HEK293 (cell line): ENCODE measurements at regions not wholly inside any gene's neighbourhood (a gene's known extent, or its start where the extent isn't known, plus 50 kb on each side); places are given as distances from the start of the nearest gene placed in this dataset.

ENCODE experiments used
- CTCF ChIA-PET: fragments of 350-600 bp; formaldehyde crosslinking; extraction: SDS; loops from one replicate; lab custom pipeline; 2021; ENCODE audit warnings: antibody characterized with exemption; lab: Yijun Ruan, JAX
- POLR2A ChIA-PET: fragments of 300-600 bp; formaldehyde crosslinking; extraction: SDS; loops from one replicate; lab custom pipeline; 2020; ENCODE audit warnings: antibody characterized with exemption, inconsistent platforms; lab: Yijun Ruan, JAX
- H3K27ac ChIP-seq: fragments of 200-500 bp; sonication (Bioruptor generic); 2 replicates; pipeline ENCODE4 v1.5.1; 2014; ENCODE audit warnings: low read depth, low read length, control low read depth, inconsistent platforms; ENCODE audit errors: extremely low read depth
- H3K36me3 ChIP-seq, 2 experiments: fragments of 200-500 bp in 1 of 2; sonication (Bioruptor generic) in 1 of 2; 1 replicate in 1 of 2; 2 replicates in 1 of 2; pipeline ENCODE4 v1.5.1; 2014 to 2017; ENCODE audit warnings: inconsistent platforms in 2 of 2, low read length in 2 of 2; ENCODE audit not compliant: control insufficient read depth in 2 of 2, insufficient read depth in 1 of 2
- H3K4me1 ChIP-seq: fragments of 200-500 bp; sonication (Bioruptor generic); 2 replicates; pipeline ENCODE4 v1.5.1; 2014; ENCODE audit warnings: mild to moderate bottlenecking, low read length, inconsistent platforms; ENCODE audit not compliant: control insufficient read depth, insufficient read depth
- H3K4me3 ChIP-seq: 2 replicates; pipeline ENCODE4 v1.5.1; 2011; ENCODE audit warnings: low read depth, mild to moderate bottlenecking, control low read depth, low read length, moderate library complexity
- H3K9me3 ChIP-seq: fragments of 200-500 bp; sonication (Bioruptor generic); 2 replicates; pipeline ENCODE4 v1.5.1; 2014; ENCODE audit warnings: low read depth, low read length, inconsistent platforms; ENCODE audit not compliant: control insufficient read depth, insufficient read depth
- GLI4 ChIP-seq: fragments of 450-650 bp; formaldehyde crosslinking; IDR thresholded peaks from 2 replicates; pipeline ENCODE4 v1.5.1; 2016; ENCODE audit warnings: missing biosample characterization, missing genetic modification characterization
- KLF1 ChIP-seq: fragments of 450-650 bp; formaldehyde crosslinking; IDR thresholded peaks from 2 replicates; pipeline ENCODE4 v1.5.1; 2016; ENCODE audit warnings: missing biosample characterization, missing genetic modification characterization
- PRDM1 ChIP-seq: fragments of 450-650 bp; formaldehyde crosslinking; IDR thresholded peaks from 2 replicates; pipeline ENCODE4; 2016; ENCODE audit warnings: missing biosample characterization, missing genetic modification characterization
- SCRT1 ChIP-seq: fragments of 450-650 bp; formaldehyde crosslinking; IDR thresholded peaks from 2 replicates; pipeline ENCODE4 v1.5.1; 2016; ENCODE audit warnings: missing biosample characterization, missing genetic modification characterization, borderline replicate concordance
- ZEB2 ChIP-seq: fragments of 450-650 bp; formaldehyde crosslinking; IDR thresholded peaks from 2 replicates; pipeline ENCODE4 v1.5.1; 2016; ENCODE audit warnings: missing biosample characterization, missing genetic modification characterization
- ZNF138 ChIP-seq: fragments of 450-650 bp; formaldehyde crosslinking; IDR thresholded peaks from 2 replicates; pipeline ENCODE4 v1.5.1; 2016; ENCODE audit warnings: missing biosample characterization, missing genetic modification characterization, borderline replicate concordance
- ZNF157 ChIP-seq: fragments of 450-650 bp; formaldehyde crosslinking; IDR thresholded peaks from 2 replicates; pipeline ENCODE4 v1.5.1; 2016; ENCODE audit warnings: missing biosample characterization, missing genetic modification characterization
- ZNF292 ChIP-seq: fragments of 450-650 bp; formaldehyde crosslinking; IDR thresholded peaks from 2 replicates; pipeline ENCODE4 v1.5.1; 2016; ENCODE audit warnings: low read depth, missing biosample characterization, missing genetic modification characterization, borderline replicate concordance
- ZNF530 ChIP-seq: fragments of 450-650 bp; formaldehyde crosslinking; IDR thresholded peaks from 2 replicates; pipeline ENCODE4 v1.5.1; 2016; ENCODE audit warnings: low read depth, missing biosample characterization, missing genetic modification characterization
- ZNF548 ChIP-seq: fragments of 450-650 bp; formaldehyde crosslinking; IDR thresholded peaks from 2 replicates; pipeline ENCODE4 v1.5.1; 2016; ENCODE audit warnings: missing biosample characterization, missing genetic modification characterization
- ZNF571 ChIP-seq: fragments of 450-650 bp; formaldehyde crosslinking; IDR thresholded peaks from 2 replicates; pipeline ENCODE4 v1.5.0; 2017; ENCODE audit warnings: missing biosample characterization, missing genetic modification characterization
- ZNF701 ChIP-seq: fragments of 450-650 bp; formaldehyde crosslinking; IDR thresholded peaks from 2 replicates; pipeline ENCODE4 v1.5.1; 2016; ENCODE audit warnings: missing biosample characterization, missing genetic modification characterization
- ZNF777 ChIP-seq: fragments of 450-650 bp; formaldehyde crosslinking; IDR thresholded peaks from 2 replicates; pipeline ENCODE4 v1.5.1; 2017; ENCODE audit warnings: missing biosample characterization, missing genetic modification characterization, borderline replicate concordance
- ZNF837 ChIP-seq: fragments of 450-650 bp; formaldehyde crosslinking; IDR thresholded peaks from 2 replicates; pipeline ENCODE4 v1.5.1; 2016; ENCODE audit warnings: missing biosample characterization, missing genetic modification characterization
- TF ChIP-seq, protein P1 (sequence below): fragments of 450-650 bp; formaldehyde crosslinking; IDR thresholded peaks from 2 replicates; pipeline ENCODE4 v1.5.1; 2016; ENCODE audit warnings: missing biosample characterization, missing genetic modification characterization
- TF ChIP-seq, protein P2 (sequence below): fragments of 450-650 bp; IDR thresholded peaks from 2 replicates; pipeline ENCODE4 v1.5.1; 2018; ENCODE audit warnings: missing biosample characterization, mild to moderate bottlenecking, missing genetic modification characterization

DNA sequence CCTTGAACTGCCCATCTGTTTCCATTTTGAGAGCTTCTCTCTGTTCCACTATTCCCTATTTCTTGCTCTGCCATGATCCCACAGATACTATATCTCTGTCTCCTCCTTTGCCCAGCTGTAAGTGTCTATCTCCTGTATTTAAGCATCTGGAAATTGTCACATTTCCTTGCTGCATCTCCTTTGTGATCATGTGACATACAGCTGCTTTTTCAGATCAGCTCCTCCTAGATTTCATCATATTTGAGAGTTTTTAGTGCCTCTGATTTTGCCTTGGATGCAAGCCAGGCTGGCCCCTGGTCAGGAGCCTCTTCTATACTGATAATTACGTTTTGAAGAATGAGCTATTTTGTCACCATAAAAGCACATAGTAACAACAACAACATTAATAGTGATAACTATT lies 131.7 kb upstream of the TNP1 start:
- CTCF ChIA-PET, result interaction anchor here (0.7 kb wide), 1 partner anchor 35 kb away, joined by 3 read pairs; no protein-coding TSS in a partner anchor
- TF ChIP-seq GLI4 (no peak), KLF1 (tag by site-specific recombination) (no peak), ZNF571 (tag by site-specific recombination) (no peak), ZNF837 (tag by site-specific recombination) (no peak), ZNF292 (tag by site-specific recombination) (no peak)
- POLR2A ChIA-PET, result no interaction called here

GRCh38 chr2:216989340-216990129 lies 129.7 kb upstream of the TNP1 start:
- ChIA-PET CTCF (no interaction called here), POLR2A (no interaction called here)
- TF ChIP-seq, protein P1, sequence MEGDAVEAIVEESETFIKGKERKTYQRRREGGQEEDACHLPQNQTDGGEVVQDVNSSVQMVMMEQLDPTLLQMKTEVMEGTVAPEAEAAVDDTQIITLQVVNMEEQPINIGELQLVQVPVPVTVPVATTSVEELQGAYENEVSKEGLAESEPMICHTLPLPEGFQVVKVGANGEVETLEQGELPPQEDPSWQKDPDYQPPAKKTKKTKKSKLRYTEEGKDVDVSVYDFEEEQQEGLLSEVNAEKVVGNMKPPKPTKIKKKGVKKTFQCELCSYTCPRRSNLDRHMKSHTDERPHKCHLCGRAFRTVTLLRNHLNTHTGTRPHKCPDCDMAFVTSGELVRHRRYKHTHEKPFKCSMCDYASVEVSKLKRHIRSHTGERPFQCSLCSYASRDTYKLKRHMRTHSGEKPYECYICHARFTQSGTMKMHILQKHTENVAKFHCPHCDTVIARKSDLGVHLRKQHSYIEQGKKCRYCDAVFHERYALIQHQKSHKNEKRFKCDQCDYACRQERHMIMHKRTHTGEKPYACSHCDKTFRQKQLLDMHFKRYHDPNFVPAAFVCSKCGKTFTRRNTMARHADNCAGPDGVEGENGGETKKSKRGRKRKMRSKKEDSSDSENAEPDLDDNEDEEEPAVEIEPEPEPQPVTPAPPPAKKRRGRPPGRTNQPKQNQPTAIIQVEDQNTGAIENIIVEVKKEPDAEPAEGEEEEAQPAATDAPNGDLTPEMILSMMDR, result 0 out of 2 replicates have a peak, but pooled peaks have one; percentile 38
- TF ChIP-seq PRDM1 (tag by site-specific recombination), result no peak
- no peaks in the 10 kb centered on the region for H3K36me3 ChIP-seq
- H3K4me3 ChIP-seq, result no peak overlapping the region
- no peak overlapping the region for H3K27ac ChIP-seq
- no peaks in the 10 kb centered on the region for H3K4me1 ChIP-seq
- H3K9me3 ChIP-seq, result no peaks in the 10 kb centered on the region

More for the DNA sequence above, 131.7 kb upstream of the TNP1 start:
- Histone ChIP-seq H3K27ac (no peak overlapping the region), H3K4me3 (no peak overlapping the region), H3K9me3 (no peaks in the 10 kb centered on the region), H3K36me3 (no peaks in the 10 kb centered on the region), H3K4me1 (no peaks in the 10 kb centered on the region)

DNA sequence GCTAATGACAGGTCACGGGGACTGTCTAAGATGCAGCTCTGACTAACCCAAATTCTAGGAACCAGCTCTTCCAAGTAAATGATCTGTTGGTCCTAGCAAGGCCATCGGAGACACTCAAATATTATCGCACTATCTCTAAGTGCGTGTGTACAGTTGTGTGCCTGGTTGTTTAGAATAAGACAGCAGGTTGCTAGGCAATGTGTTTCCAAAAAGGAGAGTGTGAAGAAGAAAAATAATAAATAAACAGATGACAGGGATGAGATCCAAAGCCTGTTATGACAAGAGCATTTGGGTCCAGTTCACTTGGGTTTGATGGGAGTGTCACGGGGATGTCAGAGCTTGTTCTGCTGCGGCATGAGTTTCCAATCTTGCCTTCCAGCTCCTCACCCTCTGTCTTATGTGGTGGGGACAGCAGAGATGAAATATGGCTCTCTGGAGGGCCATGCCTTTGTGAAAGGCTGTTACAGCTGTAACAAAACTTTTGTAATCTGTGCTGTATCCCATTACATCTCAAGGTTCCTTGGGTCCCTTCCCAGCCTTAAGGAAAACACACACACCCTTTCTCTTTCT lies 127.5 kb upstream of the TNP1 start:
- Histone ChIP-seq H3K27ac (no peak overlapping the region), H3K9me3 (no peaks in the 10 kb centered on the region), H3K36me3 (no peaks in the 10 kb centered on the region), H3K4me3 (no peak overlapping the region), H3K4me1 (no peaks in the 10 kb centered on the region)
- TF ChIP-seq ZNF157 (tag by site-specific recombination), result no peak
- TF ChIP-seq ZNF530 (tag by site-specific recombination), result no peak
- no peak for TF ChIP-seq ZNF548 (tag by site-specific recombination)
- TF ChIP-seq ZNF701 (tag by site-specific recombination), result no peak
- no peak for TF ChIP-seq SCRT1 (tag by site-specific recombination)
- POLR2A ChIA-PET, result no interaction called here
- CTCF ChIA-PET, result no interaction called here

DNA sequence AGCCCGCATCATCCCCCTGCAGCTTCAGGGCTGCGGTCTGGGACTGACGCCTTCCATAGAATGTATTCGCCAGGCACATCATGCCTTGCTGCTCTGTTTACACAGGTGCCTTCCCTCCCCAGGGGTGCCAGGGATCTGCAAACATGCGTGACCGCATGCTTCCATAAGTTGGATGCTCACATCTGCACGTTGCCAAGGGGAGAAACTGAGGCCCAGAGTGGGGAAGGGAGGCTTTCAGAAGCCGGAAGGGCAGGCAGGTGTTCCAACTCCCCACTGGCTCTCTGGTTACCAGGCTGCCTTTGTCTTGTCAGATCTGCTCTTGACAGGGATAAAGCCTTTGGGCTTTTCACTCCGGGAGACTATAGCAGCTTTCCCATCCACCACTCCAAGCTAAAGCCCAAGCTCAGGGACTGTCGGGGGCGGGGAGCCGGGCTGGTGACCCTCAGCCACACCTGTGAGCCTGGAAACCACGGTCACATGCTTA lies 125.8 kb upstream of the TNP1 start:
- Histone ChIP-seq H3K27ac (no peak overlapping the region), H3K9me3 (no peaks in the 10 kb centered on the region), H3K36me3 (no peaks in the 10 kb centered on the region), H3K4me1 (no peaks in the 10 kb centered on the region), H3K4me3 (no peak overlapping the region)
- ChIA-PET CTCF (interaction anchor here (0.6 to 1.3 kb wide), 2 partner anchors 128 to 288 kb away, joined by 3 to 4 read pairs; no protein-coding TSS in a partner anchor), POLR2A (interaction anchor here (0.6 kb wide), 1 partner anchor 42 kb away, joined by 4 read pairs; no protein-coding TSS in a partner anchor)
- no peak for TF ChIP-seq ZNF777 (tag by site-specific recombination)
- TF ChIP-seq ZEB2 (tag by site-specific recombination), result no peak
- TF ChIP-seq, protein P2, sequence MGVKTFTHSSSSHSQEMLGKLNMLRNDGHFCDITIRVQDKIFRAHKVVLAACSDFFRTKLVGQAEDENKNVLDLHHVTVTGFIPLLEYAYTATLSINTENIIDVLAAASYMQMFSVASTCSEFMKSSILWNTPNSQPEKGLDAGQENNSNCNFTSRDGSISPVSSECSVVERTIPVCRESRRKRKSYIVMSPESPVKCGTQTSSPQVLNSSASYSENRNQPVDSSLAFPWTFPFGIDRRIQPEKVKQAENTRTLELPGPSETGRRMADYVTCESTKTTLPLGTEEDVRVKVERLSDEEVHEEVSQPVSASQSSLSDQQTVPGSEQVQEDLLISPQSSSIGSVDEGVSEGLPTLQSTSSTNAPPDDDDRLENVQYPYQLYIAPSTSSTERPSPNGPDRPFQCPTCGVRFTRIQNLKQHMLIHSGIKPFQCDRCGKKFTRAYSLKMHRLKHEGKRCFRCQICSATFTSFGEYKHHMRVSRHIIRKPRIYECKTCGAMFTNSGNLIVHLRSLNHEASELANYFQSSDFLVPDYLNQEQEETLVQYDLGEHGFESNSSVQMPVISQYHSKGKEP (tag by site-specific recombination), result peak; percentile 57; the same call in 1 of the 2 replicates
- no peak for TF ChIP-seq ZNF138 (tag by site-specific recombination)
